Hematopoietic multipotent progenitor cell treated with erythropoietin and hydrocortisone succinate and interleukin-3 and kit ligand, for 8 days (in vitro differentiated cells): ENCODE measurements at regions not wholly inside any gene's neighbourhood (a gene's known extent, or its start where the extent isn't known, plus 50 kb on each side); places are given as distances from the start of the nearest gene placed in this dataset.
"Not testable (repeated sequence)": the region's sequence is repeated elsewhere in the genome, so short reads cannot be mapped to it uniquely, and the experiment has no call there.

ENCODE experiments used
- DNase-seq: peaks from one replicate; pipeline ENCODE4 v3.0.0-alpha.2; 2015

DNA sequence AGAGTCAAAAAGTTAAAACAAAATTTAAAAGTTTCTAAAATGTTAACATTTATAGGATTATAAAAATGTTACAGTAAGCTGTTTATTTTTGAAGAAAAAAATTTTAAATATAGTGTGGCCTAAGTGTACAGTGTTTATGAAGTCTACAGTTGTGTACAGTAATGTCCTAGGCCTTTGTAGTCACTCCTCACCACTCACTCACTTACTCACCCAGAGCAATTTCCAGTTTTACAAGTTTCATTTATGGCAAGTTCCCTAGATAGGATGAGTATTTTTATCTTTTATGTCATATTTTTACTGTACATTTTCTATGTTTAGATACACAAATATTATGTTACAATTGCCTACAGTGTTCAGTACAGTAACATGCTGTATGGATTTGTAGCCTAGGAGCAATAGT is 419.9 kb downstream of the ARL4A start:
- no peak for DNase-seq

- no peak for DNase-seq
Observed at GRCh38 chr7:13108061-13108460, 420.6 kb downstream of the ARL4A start.

DNA sequence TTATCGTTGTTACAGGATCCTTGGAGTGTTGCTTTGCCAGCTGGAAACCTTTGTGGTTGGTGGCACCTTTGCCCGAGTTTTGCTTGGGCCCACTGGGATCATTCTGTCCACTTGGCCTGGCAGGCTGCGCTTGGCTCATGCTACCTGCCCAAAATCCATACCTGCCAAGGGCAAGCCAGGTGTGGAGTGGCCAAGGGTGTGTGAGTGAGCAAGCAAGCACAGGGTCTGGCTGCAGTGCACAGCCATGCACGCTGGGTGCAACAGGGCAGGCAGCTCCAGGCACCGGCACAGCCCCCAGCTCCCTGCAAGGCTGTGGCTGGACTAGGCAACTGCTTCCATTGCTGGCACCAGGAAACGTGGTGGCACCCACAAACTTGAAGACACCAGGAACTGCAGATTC is 421.8 kb downstream of the ARL4A start:
- DNase-seq: no peak

GRCh38 chr7:13110107-13110506 is 422.7 kb downstream of the ARL4A start:
- DNase-seq: no peak

GRCh38 chr7:13111230-13111629 is 423.8 kb downstream of the ARL4A start:
- DNase-seq: no peak

GRCh38 chr7:13114240-13114639 is 426.8 kb downstream of the ARL4A start:
- DNase-seq: not testable (repeated sequence)

- DNase-seq: no peak
Observed at GRCh38 chr7:13115157-13115772, 427.8 kb downstream of the ARL4A start.

GRCh38 chr7:13115855-13116254 is 428.4 kb downstream of the ARL4A start:
- DNase-seq: no peak

DNA sequence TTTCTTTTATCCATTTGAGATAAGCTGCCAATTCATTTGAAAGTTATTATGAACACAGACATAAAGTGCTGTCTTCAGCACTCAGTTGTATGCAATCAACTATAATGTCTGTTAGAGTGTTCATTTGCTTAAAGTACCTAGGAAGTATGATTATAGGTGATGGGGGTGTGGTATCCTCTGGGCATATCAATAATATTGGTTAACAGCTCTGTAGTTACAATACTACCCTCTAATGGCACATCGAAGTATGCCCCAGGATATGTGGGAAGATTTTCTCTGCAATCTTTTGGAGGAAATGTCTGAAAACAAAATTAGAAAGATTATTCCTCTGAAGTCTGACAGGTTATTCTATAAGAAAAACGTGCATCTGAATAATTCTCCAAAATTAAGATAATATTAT is 429.7 kb downstream of the ARL4A start:
- peak; percentile 33 for DNase-seq

GRCh38 chr7:13117592-13117991 is 430.2 kb downstream of the ARL4A start:
- DNase-seq: no peak

GRCh38 chr7:13124629-13125028 is 437.2 kb downstream of the ARL4A start:
- DNase-seq: not testable (repeated sequence)

DNA sequence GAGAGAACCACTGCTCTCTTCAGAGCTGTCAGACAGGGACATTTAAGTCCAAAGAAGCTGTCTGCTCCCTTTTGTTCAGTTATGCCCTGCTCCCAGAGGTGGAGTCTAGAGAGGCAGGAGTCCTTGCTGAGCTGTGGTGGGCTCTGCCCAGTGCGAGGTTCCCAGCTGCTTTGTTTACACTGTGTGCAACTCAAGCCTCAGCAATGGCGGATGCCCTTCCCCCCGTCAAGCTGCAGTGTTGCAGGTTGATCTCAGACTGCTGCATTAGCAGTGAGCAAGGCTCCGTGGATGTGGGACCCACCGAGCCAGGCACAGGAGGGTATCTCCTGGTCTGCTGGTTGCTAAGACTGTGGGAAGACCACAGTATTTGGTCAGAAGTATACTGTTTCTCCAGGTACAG is 438.9 kb downstream of the ARL4A start:
- no peak for DNase-seq

DNA sequence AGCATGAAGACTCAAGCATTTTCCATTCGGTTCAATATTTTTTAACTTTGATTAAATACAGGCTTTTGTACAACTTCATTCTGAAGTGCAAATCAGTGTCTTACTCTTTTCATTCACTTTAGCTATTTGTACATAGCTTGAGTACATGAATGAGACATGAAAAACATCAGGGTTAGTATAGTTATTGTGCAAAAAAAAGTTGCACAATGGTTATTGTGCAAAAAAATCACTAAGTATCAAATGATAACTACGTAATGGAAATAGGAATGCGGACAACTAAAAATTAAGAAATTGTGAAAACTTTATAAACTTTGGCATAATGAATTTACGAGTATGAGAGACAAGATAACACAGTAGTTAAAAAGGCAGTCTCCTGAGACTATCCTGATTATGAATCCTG is 442.9 kb downstream of the ARL4A start:
- DNase-seq: no peak

DNA sequence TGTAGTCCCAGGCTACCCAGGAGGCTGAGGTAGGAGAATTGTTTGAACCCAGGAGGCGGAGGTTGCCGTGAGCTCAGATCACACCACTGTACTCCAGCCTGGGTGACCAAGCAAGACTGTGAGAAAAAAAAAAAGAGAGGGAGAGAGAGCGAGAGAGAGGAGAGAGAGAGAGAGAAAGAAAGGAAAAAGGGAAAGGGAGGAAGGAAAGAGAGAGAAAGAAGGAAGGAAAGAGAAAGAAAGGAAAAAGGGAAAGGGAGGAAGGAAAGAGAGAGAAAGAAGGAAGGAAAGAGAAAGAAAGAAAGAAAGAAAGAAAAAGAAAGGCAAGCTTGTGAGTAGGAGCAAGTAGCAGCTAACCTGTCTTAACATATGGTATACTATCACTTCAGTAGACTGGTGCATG is 443.5 kb downstream of the ARL4A start:
- DNase-seq: not testable (repeated sequence)

- DNase-seq: no peak
Observed at GRCh38 chr7:13132314-13132713, 444.9 kb downstream of the ARL4A start.

DNA sequence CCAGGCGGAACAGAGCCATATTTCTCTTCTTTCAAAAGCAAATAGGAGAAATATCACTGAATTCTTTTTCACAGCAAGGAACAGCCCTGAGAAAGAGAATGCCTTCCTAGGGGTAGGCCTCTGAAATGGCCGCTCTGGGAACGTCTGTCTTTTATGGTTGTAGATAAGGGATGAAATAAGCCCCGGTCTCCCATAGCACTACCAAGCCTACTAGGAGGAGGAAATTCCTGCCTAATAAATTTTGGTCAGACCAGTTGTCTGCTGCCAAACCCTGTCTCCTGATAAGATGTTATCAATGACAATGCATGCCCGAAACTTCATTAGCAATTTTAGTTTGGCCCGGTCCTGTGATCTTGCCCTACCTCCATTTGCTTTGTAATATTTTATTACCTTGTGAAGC is 448.9 kb downstream of the ARL4A start:
- not testable (repeated sequence) for DNase-seq

DNA sequence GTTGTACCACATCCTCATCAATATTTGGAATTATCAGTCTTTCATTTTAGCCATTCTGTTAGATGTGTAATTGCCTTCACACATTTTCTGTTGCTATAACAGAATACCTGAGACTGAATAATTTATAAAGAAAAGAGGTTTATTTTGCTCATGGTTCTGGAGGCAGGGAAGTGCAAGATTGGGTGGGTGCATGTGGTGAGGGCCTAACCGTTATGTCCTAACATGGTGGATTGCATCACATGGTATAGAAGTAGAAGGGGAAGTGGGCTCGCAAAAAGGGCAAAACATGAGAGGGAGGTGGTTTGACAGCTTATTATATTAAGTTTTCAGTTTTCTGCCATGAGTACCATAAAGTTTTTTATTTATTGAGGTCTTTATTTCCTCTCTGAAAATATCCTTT is 452.0 kb downstream of the ARL4A start:
- no peak for DNase-seq

GRCh38 chr7:13144673-13145072 is 457.2 kb downstream of the ARL4A start:
- no peak for DNase-seq

GRCh38 chr7:13148548-13148947 is 461.1 kb downstream of the ARL4A start:
- no peak for DNase-seq

DNA sequence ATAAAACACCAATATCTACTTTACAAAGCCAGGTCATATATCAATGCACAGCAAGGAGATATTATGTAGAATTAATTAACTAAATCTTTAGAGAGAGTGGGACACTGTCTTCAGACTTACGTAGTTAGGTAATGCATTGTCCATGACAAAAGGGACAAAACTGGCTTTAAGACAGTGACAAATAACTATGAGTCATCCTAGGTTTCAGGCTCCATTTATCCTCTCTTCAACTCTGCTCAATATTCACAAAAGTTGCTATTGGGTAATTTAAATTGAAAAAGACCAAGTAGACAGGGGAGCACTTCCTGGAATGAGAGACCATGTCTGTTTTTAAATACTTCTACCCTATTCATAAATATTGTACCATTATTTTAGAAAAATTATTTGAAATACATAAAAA is 464.5 kb downstream of the ARL4A start:
- no peak for DNase-seq

DNA sequence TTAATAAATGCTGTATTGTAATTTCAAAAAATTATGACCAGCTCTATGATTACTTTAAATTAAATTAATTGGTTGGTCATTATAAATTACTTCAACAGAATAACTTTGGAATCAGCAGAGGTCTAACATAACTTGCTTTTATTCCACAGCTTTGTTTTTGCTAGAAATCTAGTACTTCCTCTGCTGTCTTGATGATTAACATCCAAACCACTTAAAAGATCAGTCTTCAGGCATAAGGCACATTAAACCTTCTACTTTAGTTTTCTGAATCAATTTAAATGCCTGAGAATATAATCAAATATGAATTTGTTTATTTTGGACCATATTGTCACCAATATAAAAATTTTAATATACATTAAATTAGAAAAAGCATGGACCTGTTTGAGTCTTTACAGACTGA is 465.3 kb downstream of the ARL4A start:
- DNase-seq: no peak

GRCh38 chr7:13153266-13153665 is 465.8 kb downstream of the ARL4A start:
- DNase-seq: no peak

GRCh38 chr7:13153742-13154141 is 466.3 kb downstream of the ARL4A start:
- DNase-seq: no peak

DNA sequence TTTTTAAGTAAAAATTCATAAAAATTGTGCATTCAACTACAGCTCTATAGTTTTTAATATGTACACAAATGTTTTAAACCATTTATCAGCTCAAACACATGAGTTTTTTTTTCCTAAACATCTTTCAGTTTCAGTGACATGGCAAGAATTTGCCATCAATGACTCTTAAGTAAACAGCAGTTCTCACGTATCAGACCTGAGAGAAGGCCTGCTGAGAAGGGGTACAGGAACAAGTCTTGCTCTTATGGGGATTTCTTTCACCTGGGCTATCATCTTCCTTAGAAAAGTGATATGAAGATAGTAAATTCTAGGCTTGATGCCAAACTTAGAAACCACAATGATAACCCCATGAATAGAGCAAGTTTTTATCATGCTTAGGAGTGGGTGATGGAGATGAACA is 467.8 kb downstream of the ARL4A start:
- DNase-seq: no peak

GRCh38 chr7:13159003-13159402 is 471.6 kb downstream of the ARL4A start:
- DNase-seq: no peak
